ENCODE measurements at regions not wholly inside any gene's neighbourhood (a gene's known extent, or its start where the extent isn't known, plus 50 kb on each side); places are given as distances from the start of the nearest gene placed in this dataset.

GRCh38 chr10:105535478-105535877, 894.4 kb downstream of the SORCS3 start:
- no peak for FAIRE-seq
- DNase-seq (ENCODE audit: insufficient read length, low spot score): no peak
- TF ChIP-seq POLR2A (IDR thresholded peaks at IDR 0.05; ENCODE audit: low read depth, low read length): no peak

DNA sequence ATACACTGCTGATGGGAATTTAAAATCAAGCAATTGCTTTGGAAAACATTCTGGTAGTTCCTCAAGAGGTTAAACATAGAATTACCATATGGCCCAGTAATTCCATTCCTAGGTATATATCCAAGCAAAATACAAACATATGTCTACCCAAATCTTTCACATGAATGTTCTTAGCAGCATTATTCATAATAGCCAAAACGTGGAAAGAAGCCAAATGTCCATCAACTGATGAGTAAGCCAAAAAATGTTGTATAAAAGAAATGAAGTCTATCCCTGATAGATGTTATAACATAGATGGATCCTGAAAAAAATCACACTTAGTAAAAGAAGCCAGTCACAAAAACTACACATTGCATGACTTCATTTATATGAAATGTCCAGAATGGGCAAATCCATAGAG, 893.0 kb downstream of the SORCS3 start:
- DNase-seq (ENCODE audit: insufficient read length, low spot score): no peak
- FAIRE-seq: no peak
- TF ChIP-seq POLR2A (IDR thresholded peaks at IDR 0.05; ENCODE audit: low read depth, low read length): no peak

- FAIRE-seq (no peak), DNase-seq (ENCODE audit: insufficient read length, low spot score) (no peak)
- no peak for TF ChIP-seq POLR2A (IDR thresholded peaks at IDR 0.05; ENCODE audit: low read depth, low read length)
Measured at GRCh38 chr10:105516511-105516910, 875.4 kb downstream of the SORCS3 start.

DNA sequence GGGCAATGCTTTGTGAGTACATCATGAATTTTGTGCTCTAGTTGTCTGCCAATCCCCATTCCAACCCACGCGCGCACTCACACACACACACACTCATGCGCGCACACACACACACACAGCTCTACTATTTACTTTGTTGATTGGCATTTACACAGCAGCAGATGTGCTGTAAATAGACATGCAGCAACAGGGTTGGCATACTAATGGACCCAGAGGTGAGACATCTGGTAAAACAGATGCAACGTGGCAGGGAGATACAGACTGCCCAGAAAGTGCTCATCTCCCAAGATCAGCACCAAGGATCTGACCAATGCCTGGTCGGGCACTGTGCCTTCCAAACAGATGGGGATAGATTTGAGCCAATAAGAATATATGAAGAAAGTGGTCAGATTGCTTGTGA, 873.0 kb downstream of the SORCS3 start:
- DNase-seq (ENCODE audit: insufficient read length, low spot score): no peak
- no peak for TF ChIP-seq POLR2A (IDR thresholded peaks at IDR 0.05; ENCODE audit: low read depth, low read length)
- FAIRE-seq: no peak

- FAIRE-seq (no peak), DNase-seq (ENCODE audit: insufficient read length, low spot score) (no peak)
- TF ChIP-seq POLR2A (IDR thresholded peaks at IDR 0.05; ENCODE audit: low read depth, low read length): no peak
Measured at GRCh38 chr10:105509517-105509916, 868.4 kb downstream of the SORCS3 start.

GRCh38 chr10:105506262-105506661, 865.2 kb downstream of the SORCS3 start:
- DNase-seq (ENCODE audit: insufficient read length, low spot score) (no peak), FAIRE-seq (no peak)
- no peak for TF ChIP-seq POLR2A (IDR thresholded peaks at IDR 0.05; ENCODE audit: low read depth, low read length)

DNA sequence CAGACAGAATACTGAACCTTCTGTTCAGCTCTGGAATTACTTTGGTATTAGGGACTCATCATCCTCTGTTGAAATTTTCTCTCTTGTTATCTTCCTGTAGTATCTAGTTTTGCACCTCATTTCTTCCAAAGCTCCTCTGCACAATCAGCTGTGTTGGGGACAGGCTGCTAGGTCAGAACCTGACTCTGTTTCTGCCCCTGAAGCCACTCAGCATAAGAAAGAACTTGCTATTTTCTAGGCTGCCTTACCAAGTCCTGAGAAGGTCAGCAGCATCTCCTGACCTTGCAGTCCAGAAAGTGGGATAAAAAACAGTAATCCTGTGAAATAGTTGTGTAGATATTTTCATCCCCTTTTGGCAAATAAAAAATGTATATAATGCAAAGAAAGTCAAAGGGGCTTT, 862.6 kb downstream of the SORCS3 start:
- FAIRE-seq (no peak), DNase-seq (ENCODE audit: insufficient read length, low spot score) (no peak)
- TF ChIP-seq POLR2A (IDR thresholded peaks at IDR 0.05; ENCODE audit: low read depth, low read length): no peak

- FAIRE-seq: no peak
- DNase-seq (ENCODE audit: insufficient read length, low spot score): no peak
- no peak for TF ChIP-seq POLR2A (IDR thresholded peaks at IDR 0.05; ENCODE audit: low read depth, low read length)
Measured at GRCh38 chr10:105502058-105502457, 861.0 kb downstream of the SORCS3 start.

DNA sequence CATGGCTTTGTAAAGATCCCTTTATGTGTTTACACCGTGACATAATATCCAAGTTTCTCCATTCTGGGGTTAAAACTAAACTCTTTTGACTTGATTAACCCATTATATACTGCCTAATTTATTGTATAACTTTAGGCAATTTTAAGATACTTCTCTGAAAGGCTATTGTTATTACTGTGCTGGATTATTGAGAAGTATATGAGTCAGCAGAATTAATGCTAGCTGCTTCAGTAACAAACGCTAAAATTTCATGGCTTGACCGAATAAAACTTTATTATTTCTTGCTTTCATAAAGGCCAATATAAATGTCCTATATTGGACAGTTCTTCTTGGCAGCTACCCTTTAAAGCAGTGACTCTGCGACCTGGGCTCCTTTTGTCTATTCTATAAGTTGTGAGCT, 853.9 kb downstream of the SORCS3 start:
- TF ChIP-seq POLR2A (IDR thresholded peaks at IDR 0.05; ENCODE audit: low read depth, low read length): no peak
- FAIRE-seq (no peak), DNase-seq (ENCODE audit: insufficient read length, low spot score) (no peak)

DNA sequence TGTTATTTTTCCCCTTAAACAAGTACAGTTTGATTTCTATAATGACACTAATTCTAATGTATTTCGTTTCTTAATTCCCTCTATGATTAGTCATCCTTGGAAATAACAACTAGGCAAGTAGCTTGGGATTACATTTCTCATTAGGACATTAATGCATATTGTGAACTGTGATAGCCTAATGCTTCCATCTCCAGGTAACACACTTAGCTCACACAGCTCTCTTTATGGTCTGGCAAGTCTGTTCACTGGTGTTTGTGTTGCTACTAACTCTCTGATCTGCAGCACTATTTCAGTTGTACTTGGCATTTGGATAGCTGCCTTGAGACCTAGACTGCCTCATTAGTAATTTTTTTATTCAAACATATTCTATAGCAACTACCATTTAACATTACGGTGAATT, 853.2 kb downstream of the SORCS3 start:
- no peak for FAIRE-seq
- no peak for DNase-seq (ENCODE audit: insufficient read length, low spot score)
- no peak for TF ChIP-seq POLR2A (IDR thresholded peaks at IDR 0.05; ENCODE audit: low read depth, low read length)

GRCh38 chr10:105473170-105473569, 832.1 kb downstream of the SORCS3 start:
- TF ChIP-seq POLR2A (IDR thresholded peaks at IDR 0.05; ENCODE audit: low read depth, low read length): no peak
- FAIRE-seq (no peak), DNase-seq (ENCODE audit: insufficient read length, low spot score) (no peak)

DNA sequence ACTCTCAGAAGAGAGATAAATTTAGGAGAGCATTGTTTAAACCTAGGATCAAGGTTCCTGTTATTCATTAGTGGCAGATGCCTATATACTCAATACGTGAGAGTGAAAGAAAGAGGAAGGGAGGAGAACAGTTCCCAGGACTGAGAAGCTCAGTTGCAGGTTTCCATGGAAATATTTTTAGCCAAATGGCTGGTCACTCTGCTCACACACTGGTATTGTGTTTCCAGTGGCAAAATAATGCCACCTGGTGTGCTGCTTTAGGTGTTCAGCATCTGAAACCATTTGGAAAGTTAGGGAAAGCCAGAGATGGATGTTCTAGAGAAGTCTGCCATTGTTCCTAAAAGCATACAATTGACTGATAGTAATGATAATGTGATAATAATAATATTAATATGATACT, 827.7 kb downstream of the SORCS3 start:
- FAIRE-seq (no peak), DNase-seq (ENCODE audit: insufficient read length, low spot score) (no peak)
- no peak for TF ChIP-seq POLR2A (IDR thresholded peaks at IDR 0.05; ENCODE audit: low read depth, low read length)

DNA sequence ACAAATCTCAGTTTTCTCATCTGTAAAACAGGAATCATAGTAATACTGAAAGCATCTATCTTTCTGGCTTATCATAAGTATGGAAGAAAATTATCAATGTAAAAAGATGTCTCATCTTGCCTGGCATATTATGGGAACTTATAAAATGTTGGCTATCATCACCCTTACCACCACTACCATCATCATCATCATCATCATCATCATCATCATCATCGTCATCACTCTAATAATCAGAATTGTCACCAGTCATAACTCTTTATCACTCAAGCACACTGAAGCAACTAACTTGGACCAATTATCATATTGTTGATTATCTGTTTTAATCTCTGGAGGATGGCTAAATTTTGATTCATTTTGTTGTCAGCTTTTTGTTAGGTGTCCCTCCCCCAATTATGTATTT, 825.4 kb downstream of the SORCS3 start:
- TF ChIP-seq POLR2A (IDR thresholded peaks at IDR 0.05; ENCODE audit: low read depth, low read length): no peak
- FAIRE-seq: no peak
- no peak for DNase-seq (ENCODE audit: insufficient read length, low spot score)

DNA sequence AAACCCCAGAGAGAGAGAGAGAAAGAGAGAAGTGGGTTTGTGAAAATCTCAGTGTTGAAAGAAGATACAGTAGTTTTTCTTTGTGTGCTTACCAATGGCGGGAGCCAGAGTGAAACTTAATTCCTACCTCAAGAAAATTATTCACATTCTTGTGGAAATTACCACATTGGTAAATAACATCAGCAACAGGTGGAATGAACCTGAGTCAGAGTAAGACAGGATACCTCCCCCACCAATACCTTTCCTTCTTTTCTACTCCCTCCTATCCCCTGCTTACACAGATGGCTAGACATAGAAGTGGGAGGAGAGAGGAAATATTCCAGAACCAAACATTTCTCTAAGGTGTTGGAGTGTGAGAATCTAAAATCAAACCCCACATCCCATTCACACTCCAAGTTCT, 793.9 kb downstream of the SORCS3 start:
- DNase-seq (ENCODE audit: insufficient read length, low spot score): no peak
- no peak for TF ChIP-seq POLR2A (IDR thresholded peaks at IDR 0.05; ENCODE audit: low read depth, low read length)
- no peak for FAIRE-seq

DNA sequence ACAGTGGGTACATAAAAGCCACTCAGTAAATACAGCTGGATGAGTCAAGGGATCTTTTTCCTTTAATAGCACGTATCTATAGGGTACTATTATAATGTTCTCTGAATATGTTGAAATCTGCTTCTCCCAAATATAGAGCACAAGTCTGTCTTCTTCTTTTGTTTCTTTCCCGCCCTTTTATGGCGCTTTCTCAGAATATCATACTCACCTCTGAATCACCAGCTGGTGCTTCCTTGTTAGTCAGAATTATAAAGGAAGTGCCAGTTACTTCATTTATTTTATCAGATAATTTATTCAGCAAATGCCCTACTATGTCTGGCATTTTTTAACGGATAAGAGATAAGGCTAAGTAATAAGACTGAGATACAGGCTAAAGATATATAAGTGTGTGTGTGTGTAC, 772.9 kb downstream of the SORCS3 start:
- DNase-seq (ENCODE audit: insufficient read length, low spot score): no peak
- TF ChIP-seq POLR2A (IDR thresholded peaks at IDR 0.05; ENCODE audit: low read depth, low read length): no peak
- no peak for FAIRE-seq

- FAIRE-seq (no peak), DNase-seq (ENCODE audit: insufficient read length, low spot score) (no peak)
- TF ChIP-seq POLR2A (IDR thresholded peaks at IDR 0.05; ENCODE audit: low read depth, low read length): no peak
Measured at GRCh38 chr10:105409370-105409769, 768.3 kb downstream of the SORCS3 start.

Measured in H54 (cell line).